Lower leg skin (tissue), 4 donors: ENCODE measurements at regions not wholly inside any gene's neighbourhood (a gene's known extent, or its start where the extent isn't known, plus 50 kb on each side); places are given as distances from the start of the nearest gene placed in this dataset.

Experiments
- DNase-seq, 2 donors: peaks; one replicate each; pipeline ENCODE4 v3.0.0-alpha.2; 2019; ENCODE audit warnings: low spot score in 2 of 2
- H3K4me3 ChIP-seq: fragments of 200-600 bp; sonication (generic); 2 replicates; pipeline ENCODE4 v1.5.1; 2017; ENCODE audit warnings: mild to moderate bottlenecking, low read depth; ENCODE audit not compliant: poor library complexity, severe bottlenecking
- POLR2A ChIP-seq, 2 donors: fragments of 450-650 bp; IDR thresholded peaks; one replicate each; pipeline ENCODE4 v1.6.1; 2016 to 2017; ENCODE audit warnings: antibody characterized with exemption in 2 of 2, mild to moderate bottlenecking in 1 of 2, moderate library complexity in 1 of 2
- WGBS, 2 donors: methylation state at CpG; one replicate each; pipeline ENCODE4 v1.1.5; 2018; 5-methylcytosine and 5-hydroxymethylcytosine counted together
- intact Hi-C: fragments of 100-400 bp; cut with DNase I; formaldehyde crosslinking; loops from one replicate; pipeline ENCODE4 v1.15.0; 2023; ENCODE audit warnings: low total_unique reads
- TF ChIP-seq, protein P1 (sequence below), 3 donors: fragments of 450-650 bp; IDR thresholded peaks; one replicate each; pipeline ENCODE4 v1.5.1; 2016; ENCODE audit warnings: antibody characterized with exemption in 3 of 3, mild to moderate bottlenecking in 3 of 3, moderate library complexity in 2 of 3

DNA sequence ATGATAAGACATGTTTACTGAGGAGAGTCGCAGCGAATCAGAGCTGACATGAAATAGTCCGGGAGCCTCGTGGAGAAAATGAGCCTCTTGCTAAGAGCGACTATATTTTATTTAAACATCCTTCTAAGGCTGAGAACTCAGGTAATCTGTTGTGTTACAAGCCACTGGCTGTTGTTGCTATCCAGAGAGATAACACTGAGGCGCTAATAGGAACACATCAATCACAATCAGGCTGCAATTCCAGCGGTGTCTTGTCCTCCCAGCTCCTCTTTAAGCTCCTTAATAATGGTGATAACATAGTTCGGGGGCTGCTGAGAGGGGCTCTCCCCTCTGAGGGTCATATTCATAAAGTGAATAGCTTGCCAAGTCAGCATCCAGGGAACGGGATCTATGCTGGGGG is 95.1 kb downstream of the INSIG2 start:
- intact Hi-C loops, result no loop called here
- 64 to 68% methylated on average over 9 of the region's 9 CpGs for WGBS, 2 donors
- TF ChIP-seq, protein P1, sequence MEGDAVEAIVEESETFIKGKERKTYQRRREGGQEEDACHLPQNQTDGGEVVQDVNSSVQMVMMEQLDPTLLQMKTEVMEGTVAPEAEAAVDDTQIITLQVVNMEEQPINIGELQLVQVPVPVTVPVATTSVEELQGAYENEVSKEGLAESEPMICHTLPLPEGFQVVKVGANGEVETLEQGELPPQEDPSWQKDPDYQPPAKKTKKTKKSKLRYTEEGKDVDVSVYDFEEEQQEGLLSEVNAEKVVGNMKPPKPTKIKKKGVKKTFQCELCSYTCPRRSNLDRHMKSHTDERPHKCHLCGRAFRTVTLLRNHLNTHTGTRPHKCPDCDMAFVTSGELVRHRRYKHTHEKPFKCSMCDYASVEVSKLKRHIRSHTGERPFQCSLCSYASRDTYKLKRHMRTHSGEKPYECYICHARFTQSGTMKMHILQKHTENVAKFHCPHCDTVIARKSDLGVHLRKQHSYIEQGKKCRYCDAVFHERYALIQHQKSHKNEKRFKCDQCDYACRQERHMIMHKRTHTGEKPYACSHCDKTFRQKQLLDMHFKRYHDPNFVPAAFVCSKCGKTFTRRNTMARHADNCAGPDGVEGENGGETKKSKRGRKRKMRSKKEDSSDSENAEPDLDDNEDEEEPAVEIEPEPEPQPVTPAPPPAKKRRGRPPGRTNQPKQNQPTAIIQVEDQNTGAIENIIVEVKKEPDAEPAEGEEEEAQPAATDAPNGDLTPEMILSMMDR (IDR thresholded peaks at IDR 0.05), result no peak
- no peak for TF ChIP-seq POLR2A (IDR thresholded peaks at IDR 0.05)

DNA sequence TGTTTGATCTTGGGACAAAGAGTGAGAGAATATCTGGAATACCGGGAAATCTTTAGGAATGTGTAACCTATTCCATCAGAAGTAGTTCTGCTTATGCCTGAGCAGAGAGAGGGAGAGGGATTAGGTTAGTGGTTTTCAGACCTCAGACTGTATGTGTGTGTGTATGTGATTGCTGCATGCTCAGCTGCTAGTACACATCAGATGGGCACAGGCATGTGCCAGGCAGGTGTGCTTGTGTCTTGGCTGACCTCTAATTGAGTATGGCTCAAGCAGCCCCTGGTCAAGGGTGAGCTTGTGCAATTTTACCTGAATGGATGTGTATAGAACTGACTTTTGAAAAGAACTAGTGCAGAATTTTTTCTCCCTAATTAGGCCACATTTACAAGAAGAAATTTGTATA is 91.2 kb downstream of the INSIG2 start:
- whole genome bisulfite sequencing, 2 donors, result 80 to 94% methylated on average over 1 of the region's 1 CpG
- no peak overlapping the region for H3K4me3 ChIP-seq
- DNase-seq, result no peak
- intact Hi-C loops, result no loop called here
- no peak for TF ChIP-seq POLR2A (IDR thresholded peaks at IDR 0.05)
- TF ChIP-seq, protein P1 (IDR thresholded peaks at IDR 0.05), result no peak

More for the DNA sequence above, 95.1 kb downstream of the INSIG2 start:
- DNase-seq, result no peak
- no peak overlapping the region for H3K4me3 ChIP-seq

DNA sequence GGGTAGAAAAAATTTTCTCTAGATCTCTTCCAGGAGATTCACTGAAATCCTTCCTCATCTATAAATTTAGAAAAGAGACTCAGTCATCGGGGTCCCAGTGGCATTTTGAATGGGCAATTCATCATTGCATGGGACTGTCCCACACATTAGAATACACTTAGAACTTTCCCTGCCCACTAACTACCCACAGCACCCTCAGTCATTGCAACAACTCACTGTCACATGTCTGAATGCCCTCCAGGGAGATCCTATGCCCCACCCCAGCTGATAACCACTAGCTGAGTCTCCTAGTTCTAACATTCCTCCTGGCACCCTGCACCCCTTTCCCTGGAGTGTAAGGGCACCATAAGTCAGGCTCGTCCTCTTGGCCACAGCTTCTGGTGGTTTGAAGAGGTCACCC is 89.6 kb downstream of the INSIG2 start:
- no peak overlapping the region for H3K4me3 ChIP-seq
- TF ChIP-seq, protein P1 (IDR thresholded peaks at IDR 0.05), result no peak
- no peak for TF ChIP-seq POLR2A (IDR thresholded peaks at IDR 0.05)
- intact Hi-C loops, result no loop called here
- DNase-seq, result no peak
- WGBS, 2 donors, result 57 to 60% methylated on average over 2 of the region's 2 CpGs

GRCh38 chr2:118177318-118177717 is 89.0 kb downstream of the INSIG2 start:
- TF ChIP-seq, protein P1 (IDR thresholded peaks at IDR 0.05), result no peak
- TF ChIP-seq POLR2A (IDR thresholded peaks at IDR 0.05), result no peak
- WGBS, 2 donors, result 38 to 48% methylated on average over 3 of the region's 3 CpGs

DNA sequence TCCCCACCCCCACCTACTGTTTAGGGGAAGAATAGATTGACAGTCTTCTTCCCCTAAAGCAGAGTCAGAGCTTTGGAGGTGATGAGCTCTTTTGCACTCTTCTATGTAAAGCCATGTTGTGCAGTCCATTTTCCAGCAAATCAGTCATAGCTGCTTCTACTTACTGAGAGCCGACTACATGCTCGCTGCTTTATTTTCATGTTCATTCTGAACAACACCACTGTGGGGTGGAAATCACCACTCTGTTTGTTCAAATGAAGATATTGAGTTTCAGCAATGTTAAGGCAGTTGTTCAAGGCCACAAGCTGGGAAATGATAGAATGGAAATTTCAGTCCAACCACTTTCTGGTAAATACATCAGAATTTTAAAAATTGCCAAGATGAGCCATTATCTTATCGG is 88.3 kb downstream of the INSIG2 start:
- 84 to 95% methylated on average over 3 of the region's 3 CpGs for WGBS, 2 donors
- TF ChIP-seq POLR2A (IDR thresholded peaks at IDR 0.05), result no peak
- TF ChIP-seq, protein P1 (IDR thresholded peaks at IDR 0.05), result no peak
- intact Hi-C loops, result no loop called here
- H3K4me3 ChIP-seq, result no peak overlapping the region
- DNase-seq, result no peak

More at GRCh38 chr2:118177318-118177717, 89.0 kb downstream of the INSIG2 start:
- intact Hi-C loops, result no loop called here
- no peak overlapping the region for H3K4me3 ChIP-seq
- no peak for DNase-seq

GRCh38 chr2:118171546-118171945 is 83.3 kb downstream of the INSIG2 start:
- intact Hi-C loops, result loop anchor here (5.0 kb wide), 1 partner anchor 821 kb away; no protein-coding TSS in a partner anchor
- WGBS, 2 donors, result 98% methylated on average over 2 of the region's 2 CpGs
- H3K4me3 ChIP-seq, result no peak overlapping the region
- no peak for DNase-seq
- no peak for TF ChIP-seq POLR2A (IDR thresholded peaks at IDR 0.05)
- TF ChIP-seq, protein P1 (IDR thresholded peaks at IDR 0.05), result no peak
